ENCODE measurements at regions not wholly inside any gene's neighbourhood (a gene's known extent, or its start where the extent isn't known, plus 50 kb on each side); places are given as distances from the start of the nearest gene placed in this dataset.

- TF ChIP-seq, protein P1, sequence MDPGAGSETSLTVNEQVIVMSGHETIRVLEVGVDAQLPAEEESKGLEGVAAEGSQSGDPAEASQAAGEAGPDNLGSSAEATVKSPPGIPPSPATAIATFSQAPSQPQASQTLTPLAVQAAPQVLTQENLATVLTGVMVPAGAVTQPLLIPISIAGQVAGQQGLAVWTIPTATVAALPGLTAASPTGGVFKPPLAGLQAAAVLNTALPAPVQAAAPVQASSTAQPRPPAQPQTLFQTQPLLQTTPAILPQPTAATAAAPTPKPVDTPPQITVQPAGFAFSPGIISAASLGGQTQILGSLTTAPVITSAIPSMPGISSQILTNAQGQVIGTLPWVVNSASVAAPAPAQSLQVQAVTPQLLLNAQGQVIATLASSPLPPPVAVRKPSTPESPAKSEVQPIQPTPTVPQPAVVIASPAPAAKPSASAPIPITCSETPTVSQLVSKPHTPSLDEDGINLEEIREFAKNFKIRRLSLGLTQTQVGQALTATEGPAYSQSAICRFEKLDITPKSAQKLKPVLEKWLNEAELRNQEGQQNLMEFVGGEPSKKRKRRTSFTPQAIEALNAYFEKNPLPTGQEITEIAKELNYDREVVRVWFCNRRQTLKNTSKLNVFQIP (CRISPR knock-in tag; IDR thresholded peaks at IDR 0.05; ENCODE audit: borderline replicate concordance, low read depth), result no peak
- no peak for TF ChIP-seq ZNF70 (CRISPR knock-in tag; IDR thresholded peaks at IDR 0.05)
- TF ChIP-seq PATZ1 (CRISPR knock-in tag; IDR thresholded peaks at IDR 0.05; ENCODE audit: borderline replicate concordance), result no peak
- no peak for TF ChIP-seq BACH2 (CRISPR knock-in tag; IDR thresholded peaks at IDR 0.05; ENCODE audit: borderline replicate concordance)
- no peak for TF ChIP-seq CSRNP3 (CRISPR knock-in tag; IDR thresholded peaks at IDR 0.05)
- TF ChIP-seq ZFP3 (CRISPR knock-in tag; IDR thresholded peaks at IDR 0.05), result no peak
- no peak for TF ChIP-seq TCF4 (CRISPR knock-in tag; IDR thresholded peaks at IDR 0.05; ENCODE audit: borderline replicate concordance)
- TF ChIP-seq CSDC2 (CRISPR knock-in tag; IDR thresholded peaks at IDR 0.05), result no peak
- no peak for TF ChIP-seq ARNTL (CRISPR knock-in tag; IDR thresholded peaks at IDR 0.05; ENCODE audit: borderline replicate concordance, low read depth)
- TF ChIP-seq ZNF8 (CRISPR knock-in tag; IDR thresholded peaks at IDR 0.05), result no peak
- TF ChIP-seq RARB (CRISPR knock-in tag; IDR thresholded peaks at IDR 0.05), result no peak
- no peak for TF ChIP-seq OSR1 (CRISPR knock-in tag; IDR thresholded peaks at IDR 0.05)
- no peak for TF ChIP-seq SNAI2 (CRISPR knock-in tag; IDR thresholded peaks at IDR 0.05)
- no peak for TF ChIP-seq TSHZ2 (CRISPR knock-in tag; IDR thresholded peaks at IDR 0.05)
- no peak for TF ChIP-seq ESRRG (CRISPR knock-in tag; IDR thresholded peaks at IDR 0.05)
- TF ChIP-seq ISL1 (CRISPR knock-in tag; IDR thresholded peaks at IDR 0.05), result no peak
- no peak for TF ChIP-seq ZFP30 (CRISPR knock-in tag; IDR thresholded peaks at IDR 0.05)
- no peak for ATAC-seq
Observed at GRCh38 chr3:68447885-68448284, 484.5 kb downstream of the TAFA4 start.

GRCh38 chr3:68441054-68441453 lies 491.3 kb downstream of the TAFA4 start:
- TF ChIP-seq BACH2 (CRISPR knock-in tag; IDR thresholded peaks at IDR 0.05; ENCODE audit: borderline replicate concordance), result no peak
- no peak for TF ChIP-seq ISL1 (CRISPR knock-in tag; IDR thresholded peaks at IDR 0.05)
- TF ChIP-seq ZC3H10 (CRISPR knock-in tag; IDR thresholded peaks at IDR 0.05), result no peak
- TF ChIP-seq ZFP30 (CRISPR knock-in tag; IDR thresholded peaks at IDR 0.05), result no peak
- no peak for TF ChIP-seq TCF4 (CRISPR knock-in tag; IDR thresholded peaks at IDR 0.05; ENCODE audit: borderline replicate concordance)
- no peak for TF ChIP-seq ZNF565 (CRISPR knock-in tag; conservative IDR thresholded peaks at IDR 0.05; ENCODE audit: low read depth)
- no peak for TF ChIP-seq CSRNP3 (CRISPR knock-in tag; IDR thresholded peaks at IDR 0.05)
- ATAC-seq, result no peak

DNA sequence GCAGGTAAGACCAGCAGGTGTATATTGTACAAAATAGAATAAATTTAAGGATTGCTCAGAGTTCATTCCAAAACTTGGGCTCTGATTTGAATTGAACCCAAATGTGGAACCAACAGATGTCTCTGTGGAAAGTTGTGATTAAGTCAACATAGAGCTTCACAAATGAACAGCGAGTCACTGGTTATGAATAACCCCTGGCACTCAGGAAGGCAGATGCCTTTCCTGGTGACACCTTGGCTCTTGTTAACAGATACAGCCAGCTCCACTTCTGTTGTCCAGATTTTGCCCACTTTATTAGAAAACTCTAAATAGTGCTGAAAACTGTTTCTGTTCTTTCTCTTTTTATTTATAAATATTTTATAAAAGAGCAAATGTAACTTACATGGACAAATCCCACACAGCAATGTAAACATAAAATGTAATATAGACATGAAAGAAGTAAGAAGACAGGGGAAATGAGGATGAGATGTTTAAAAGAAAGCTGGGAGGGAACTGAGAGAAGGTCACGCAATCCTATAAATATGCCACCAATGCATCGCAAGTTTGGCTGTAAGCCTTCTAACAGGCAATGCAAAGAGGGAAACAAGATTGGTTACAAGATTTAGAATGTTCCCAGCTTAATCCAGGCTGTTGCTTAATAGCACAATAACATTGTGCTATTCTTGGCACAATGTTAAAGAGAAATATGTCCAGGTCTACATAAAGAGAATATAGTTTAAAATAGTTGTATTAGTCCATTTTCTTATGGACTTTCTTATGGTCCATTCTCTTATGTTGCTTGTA lies 495.5 kb downstream of the TAFA4 start:
- ATAC-seq, result no peak
- TF ChIP-seq RARB (CRISPR knock-in tag; IDR thresholded peaks at IDR 0.05) (no peak), PPARA (CRISPR knock-in tag; IDR thresholded peaks at IDR 0.05; ENCODE audit: borderline replicate concordance) (no peak)

All from SK-N-SH treated with all-trans-retinoic acid at 6 μM for 48 hours (cell line).